ENCODE measurements at regions not wholly inside any gene's neighbourhood (a gene's known extent, or its start where the extent isn't known, plus 50 kb on each side); places are given as distances from the start of the nearest gene placed in this dataset.

- no peak for DNase-seq (ENCODE audit: low read depth in 3 of 3)
These were observed 703.7 kb downstream of the UQCRFS1 start for GRCh38 chr19:28509079-28509895.

- DNase-seq (ENCODE audit: low read depth in 3 of 3): no peak
These were observed 704.3 kb downstream of the UQCRFS1 start for GRCh38 chr19:28508666-28509065.

- DNase-seq (ENCODE audit: low read depth in 3 of 3): no peak
These were observed 707.0 kb downstream of the UQCRFS1 start for GRCh38 chr19:28505933-28506332.

- no peak for DNase-seq (ENCODE audit: low read depth in 3 of 3)
These were observed 707.8 kb downstream of the UQCRFS1 start for GRCh38 chr19:28505134-28505533.

GRCh38 chr19:28504727-28505126 is 708.2 kb downstream of the UQCRFS1 start:
- DNase-seq (ENCODE audit: low read depth in 3 of 3): no peak

DNA sequence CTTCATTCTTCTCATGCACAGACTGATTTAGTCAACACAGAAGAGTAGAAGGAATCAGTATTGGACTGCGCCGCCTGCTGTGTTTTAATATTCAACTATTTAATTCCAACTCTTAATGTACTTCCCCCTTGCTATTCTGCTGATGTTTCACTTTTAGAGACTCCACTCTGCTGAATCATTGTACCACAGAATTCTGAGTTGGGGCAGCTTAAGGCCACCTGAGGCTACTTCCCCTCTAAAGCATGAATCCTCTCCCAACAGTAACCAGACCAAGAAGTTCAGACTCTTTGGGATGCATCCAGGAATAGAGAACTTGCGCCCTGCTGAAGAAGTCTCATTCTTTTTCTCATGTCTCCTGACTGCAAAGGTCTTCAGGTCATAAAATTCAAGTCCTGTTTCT is 708.8 kb downstream of the UQCRFS1 start:
- DNase-seq (ENCODE audit: low read depth in 3 of 3): no peak

DNA sequence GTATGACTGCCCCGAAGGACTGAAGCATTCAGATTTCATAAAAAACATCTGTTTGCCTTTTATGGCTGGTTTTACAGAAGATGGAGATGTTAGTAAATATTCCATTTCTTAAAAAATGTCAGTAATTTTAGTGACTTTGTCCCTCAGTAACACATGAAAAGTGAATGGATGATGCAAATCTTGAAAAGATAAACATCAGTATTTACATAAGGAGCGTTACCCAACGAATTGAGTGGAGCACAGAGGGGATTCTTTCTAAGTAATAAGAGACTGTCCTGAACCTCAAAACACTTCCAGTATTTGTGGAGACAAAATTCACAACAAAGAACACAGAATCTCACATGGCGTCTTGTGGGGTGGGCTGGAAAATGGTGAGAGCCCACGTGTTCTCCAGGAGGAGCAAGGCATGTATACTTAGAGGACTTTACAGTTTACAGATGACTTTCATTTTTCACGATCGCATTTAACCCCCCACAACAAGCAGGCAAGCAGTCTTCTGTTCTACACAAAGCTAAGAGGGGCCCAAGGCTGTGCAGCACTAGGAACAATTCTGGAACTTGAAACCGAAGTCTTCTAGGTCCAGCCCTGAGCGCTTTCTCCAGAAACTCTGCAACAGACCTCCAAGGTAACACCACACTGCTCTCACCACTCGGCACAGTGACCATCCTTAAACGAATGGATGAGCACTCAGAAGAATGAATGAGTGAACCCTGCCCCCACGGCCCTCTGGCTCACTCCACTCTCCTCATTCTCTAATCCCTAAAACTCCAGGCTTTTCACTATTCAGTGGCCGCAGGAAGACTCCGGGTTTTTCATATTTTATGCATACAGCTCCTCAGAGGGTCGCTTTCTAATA is 709.8 kb downstream of the UQCRFS1 start:
- DNase-seq (ENCODE audit: low read depth in 3 of 3): no peak

DNA sequence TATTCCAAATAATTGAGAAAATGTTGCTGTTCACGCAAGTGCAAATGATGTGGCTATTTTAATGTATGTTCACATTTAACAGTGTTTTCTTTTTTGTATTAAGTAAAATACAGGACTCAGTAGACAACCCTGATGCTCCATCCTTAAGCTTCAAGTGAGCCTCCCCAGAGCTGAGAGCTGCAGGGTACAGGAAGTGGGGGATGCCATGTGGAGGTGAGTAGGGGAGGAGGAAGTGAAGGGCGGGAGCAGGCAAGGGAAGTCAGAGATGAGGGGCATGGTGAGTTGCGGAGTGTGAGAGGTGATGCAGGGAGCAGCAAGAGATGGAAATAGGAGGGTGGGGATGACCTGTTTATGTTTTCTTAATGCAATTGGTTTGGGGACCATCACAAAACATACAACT is 711.0 kb downstream of the UQCRFS1 start:
- DNase-seq (ENCODE audit: low read depth in 3 of 3): no peak

GRCh38 chr19:28500982-28501630 is 711.8 kb downstream of the UQCRFS1 start:
- no peak for DNase-seq (ENCODE audit: low read depth in 3 of 3)

- DNase-seq (ENCODE audit: low read depth in 3 of 3): no peak
These were observed 712.7 kb downstream of the UQCRFS1 start for GRCh38 chr19:28500296-28500695.

DNA sequence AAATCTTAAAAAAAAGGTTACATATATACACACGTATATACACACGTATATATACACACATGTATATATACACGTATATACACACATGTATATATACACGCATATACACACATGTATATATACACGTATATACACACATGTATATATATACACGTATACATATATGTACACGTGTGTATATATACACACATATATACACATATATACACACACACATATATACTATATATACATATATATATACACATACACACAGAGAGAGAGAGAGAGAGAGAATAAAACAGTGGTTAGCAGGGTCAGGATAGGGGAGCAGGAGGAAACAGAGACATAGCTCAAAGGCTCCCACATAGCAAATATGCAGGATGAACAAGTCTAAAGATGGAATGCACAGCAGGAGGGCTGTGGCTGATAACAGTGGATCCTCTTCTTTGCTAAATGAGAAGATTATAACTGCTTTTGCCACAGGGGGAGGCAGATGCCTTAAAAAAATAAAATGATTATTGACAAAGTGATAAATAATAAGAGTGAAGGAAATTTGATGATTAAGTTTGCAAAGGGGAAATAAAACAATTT is 714.5 kb downstream of the UQCRFS1 start:
- DNase-seq (ENCODE audit: low read depth in 3 of 3): no peak

GRCh38 chr19:28497887-28498286 is 715.1 kb downstream of the UQCRFS1 start:
- DNase-seq (ENCODE audit: low read depth in 3 of 3): no peak

GRCh38 chr19:28497137-28497536 is 715.8 kb downstream of the UQCRFS1 start:
- no peak for DNase-seq (ENCODE audit: low read depth in 3 of 3)

DNA sequence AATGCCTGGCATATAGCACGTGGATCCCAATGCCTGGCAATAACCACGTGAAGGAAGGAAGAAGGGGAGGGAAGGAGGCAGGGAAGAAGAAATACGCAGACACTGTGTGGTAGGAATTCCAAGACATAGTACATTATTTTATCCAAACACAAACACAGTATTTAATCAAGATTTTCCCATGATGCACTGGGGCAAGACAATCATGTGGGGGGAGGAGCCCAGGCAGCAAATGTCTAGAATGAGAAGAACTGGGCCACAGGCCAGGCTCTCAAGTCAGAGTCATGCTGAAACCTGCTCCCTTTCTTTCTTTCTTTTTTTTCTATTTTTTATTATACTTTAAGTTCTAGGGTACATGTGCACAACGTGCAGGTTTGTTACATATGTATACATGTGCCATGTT is 717.9 kb downstream of the UQCRFS1 start:
- no peak for DNase-seq (ENCODE audit: low read depth in 3 of 3)

GRCh38 chr19:28494461-28494860 is 718.5 kb downstream of the UQCRFS1 start:
- DNase-seq (ENCODE audit: low read depth in 3 of 3): no peak

- no peak for DNase-seq (ENCODE audit: low read depth in 3 of 3)
These were observed 719.1 kb downstream of the UQCRFS1 start for GRCh38 chr19:28493884-28494283.

- DNase-seq (ENCODE audit: low read depth in 3 of 3): no peak
These were observed 720.3 kb downstream of the UQCRFS1 start for GRCh38 chr19:28492621-28493020.

DNA sequence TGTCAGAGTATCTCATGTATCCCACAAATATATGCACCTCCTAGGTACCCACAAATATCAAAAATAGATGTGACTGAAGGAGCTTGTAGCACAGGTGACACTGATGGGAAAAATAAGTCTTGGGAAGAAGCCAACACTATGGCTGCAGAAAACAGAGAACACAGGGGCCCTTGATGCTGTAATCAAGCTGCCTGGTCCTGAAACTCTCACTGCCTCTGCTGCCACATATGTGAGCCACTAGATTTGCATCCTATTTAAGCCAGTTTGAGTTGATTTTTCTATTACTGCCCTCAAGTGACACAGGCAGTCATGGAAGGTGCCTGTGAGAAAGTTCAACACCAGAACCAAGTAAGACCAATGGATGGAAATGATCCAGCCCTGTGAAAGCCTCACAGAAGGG is 720.8 kb downstream of the UQCRFS1 start:
- DNase-seq (ENCODE audit: low read depth in 3 of 3): no peak

- DNase-seq (ENCODE audit: low read depth in 3 of 3): no peak
These were observed 723.2 kb downstream of the UQCRFS1 start for GRCh38 chr19:28489776-28490175.

- no peak for DNase-seq (ENCODE audit: low read depth in 3 of 3)
These were observed 723.8 kb downstream of the UQCRFS1 start for GRCh38 chr19:28489126-28489660.

GRCh38 chr19:28487999-28488398 is 725.0 kb downstream of the UQCRFS1 start:
- no peak for DNase-seq (ENCODE audit: low read depth in 3 of 3)

- no peak for DNase-seq (ENCODE audit: low read depth in 3 of 3)
These were observed 726.0 kb downstream of the UQCRFS1 start for GRCh38 chr19:28486926-28487325.

All from stimulated activated CD4-positive, alpha-beta T cell treated with anti-CD3 and anti-CD28 coated beads, TNF-alpha, amount 100 ng/mL, for 4 hours (primary cell).